ENCODE measurements at regions not wholly inside any gene's neighbourhood (a gene's known extent, or its start where the extent isn't known, plus 50 kb on each side); places are given as distances from the start of the nearest gene placed in this dataset.

GRCh38 chr6:43873806-43874714 lies 104.0 kb downstream of the VEGFA start:
- TF ChIP-seq POLR2A (IDR thresholded peaks at IDR 0.05) (no peak), CTCF (IDR thresholded peaks at IDR 0.05) (no peak)
